HG02885 (cell line): ENCODE measurements at regions not wholly inside any gene's neighbourhood (a gene's known extent, or its start where the extent isn't known, plus 50 kb on each side); places are given as distances from the start of the nearest gene placed in this dataset.
"Not testable (repeated sequence)": the region's sequence is repeated elsewhere in the genome, so short reads cannot be mapped to it uniquely, and the experiment has no call there.

Experiments used
- ATAC-seq: cut with Tn5 transposase; IDR thresholded peaks from one replicate; pipeline ENCODE4 v1.9.1; 2021; ENCODE audit warnings: mild to moderate bottlenecking; ENCODE audit not compliant: unreplicated experiment, poor library complexity

DNA sequence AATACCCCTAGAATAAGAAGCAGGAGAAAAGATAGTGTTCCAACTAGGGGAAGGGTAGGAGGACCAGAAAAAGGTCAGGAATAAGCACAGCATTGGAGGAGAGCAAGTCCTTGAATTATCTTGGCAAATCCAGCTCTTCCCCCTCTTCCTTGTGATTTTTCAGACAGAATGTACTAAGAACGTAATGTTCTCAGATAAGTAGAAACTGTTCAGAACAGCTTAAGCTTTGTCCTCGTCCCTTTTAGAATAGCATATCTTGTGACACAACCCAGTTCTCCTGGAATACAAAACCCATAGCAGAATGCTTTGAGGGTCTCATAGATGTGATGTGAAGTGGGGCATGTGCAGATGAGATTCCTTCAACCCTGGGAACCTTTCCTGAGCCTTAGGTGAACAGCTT is 97.4 kb downstream of the EMB start:
- ATAC-seq, result no peak

DNA sequence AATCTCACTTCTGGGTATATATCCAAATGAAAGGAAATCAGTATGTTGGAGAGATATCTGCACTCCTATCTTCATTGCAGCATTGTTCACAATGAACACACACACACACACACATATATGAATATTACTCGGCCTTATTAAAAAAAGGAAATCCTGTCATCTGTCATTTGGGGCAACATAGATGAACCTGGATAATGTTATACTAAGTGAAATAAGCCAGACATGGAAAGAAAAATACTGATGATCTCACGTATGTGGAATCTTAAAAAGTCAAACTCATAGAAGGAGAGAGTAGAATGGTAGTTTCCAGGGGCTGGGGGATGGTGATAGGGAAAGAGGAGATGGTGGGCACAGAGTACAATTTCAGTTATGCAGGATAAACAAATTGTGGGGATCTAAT is 100.3 kb downstream of the EMB start:
- ATAC-seq, result no peak

DNA sequence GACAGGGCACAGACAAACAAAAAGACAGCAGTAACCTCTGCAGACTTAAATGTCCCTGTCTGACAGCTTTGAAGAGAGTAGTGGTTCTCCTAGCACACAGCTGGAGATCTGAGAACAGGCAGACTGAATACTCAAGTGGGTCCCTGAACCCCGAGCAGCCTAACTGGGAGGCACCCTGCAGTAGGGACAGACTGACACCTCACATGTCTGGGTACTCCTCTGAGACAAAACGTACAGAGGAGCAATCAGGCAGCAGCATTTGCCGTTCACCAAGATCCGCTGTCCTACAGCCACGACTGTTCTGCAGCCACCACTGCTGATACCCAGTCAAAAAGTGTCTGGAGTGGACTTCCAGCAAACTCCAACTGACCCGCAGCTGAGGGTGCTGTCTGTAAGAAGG is 110.5 kb downstream of the EMB start:
- not testable (repeated sequence) for ATAC-seq

DNA sequence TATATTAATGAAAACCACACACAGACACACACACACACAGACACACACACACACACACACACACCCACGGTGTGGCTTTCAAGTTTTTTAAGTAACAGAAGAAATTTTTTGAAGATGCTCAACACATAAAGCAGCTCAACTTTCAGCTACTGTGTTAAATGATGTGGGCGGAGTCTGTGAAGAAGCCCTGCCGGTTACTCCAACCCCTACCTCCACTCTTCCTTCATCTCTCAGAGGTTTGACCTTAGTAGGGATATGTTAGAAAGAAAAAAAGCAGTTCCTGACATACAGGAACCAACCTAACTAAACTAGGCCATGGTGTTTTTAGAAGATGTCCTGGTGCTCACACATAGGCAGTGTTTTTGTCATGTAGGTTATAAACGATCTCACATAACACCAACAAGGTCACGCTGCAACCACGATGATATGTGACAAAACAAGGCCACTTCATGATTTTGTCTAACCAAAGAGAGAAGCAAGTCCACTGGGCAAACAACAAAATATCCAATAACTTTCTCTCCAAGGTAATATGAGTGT is 112.8 kb downstream of the EMB start:
- no peak for ATAC-seq

DNA sequence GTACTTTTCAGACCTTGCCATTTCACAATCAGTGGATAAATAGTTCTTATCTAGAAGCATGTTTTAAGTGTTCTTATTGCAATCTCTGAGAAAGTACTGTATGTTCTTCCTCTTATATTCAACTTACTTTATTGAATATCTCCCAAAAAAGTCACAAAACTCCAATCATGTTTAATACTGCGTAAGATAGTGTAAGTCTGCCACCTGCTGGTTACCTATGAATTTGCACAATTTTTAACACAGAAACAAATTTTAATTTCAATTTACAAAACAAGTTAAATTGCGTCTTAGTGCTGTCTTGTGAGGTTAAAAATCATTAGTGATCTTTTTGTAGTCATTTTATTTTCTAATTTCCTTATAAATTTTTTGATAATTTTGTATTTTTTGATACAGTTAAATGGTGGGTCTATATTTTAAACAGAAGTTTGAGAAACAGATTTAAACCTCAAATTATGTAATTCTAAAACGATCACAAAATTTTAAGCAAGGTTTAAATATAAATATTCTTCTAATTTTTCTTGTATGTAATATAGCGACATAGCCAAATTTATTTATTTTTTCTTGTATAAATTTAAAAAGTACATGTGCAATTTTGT is 115.8 kb downstream of the EMB start:
- peak; percentile 54 for ATAC-seq

DNA sequence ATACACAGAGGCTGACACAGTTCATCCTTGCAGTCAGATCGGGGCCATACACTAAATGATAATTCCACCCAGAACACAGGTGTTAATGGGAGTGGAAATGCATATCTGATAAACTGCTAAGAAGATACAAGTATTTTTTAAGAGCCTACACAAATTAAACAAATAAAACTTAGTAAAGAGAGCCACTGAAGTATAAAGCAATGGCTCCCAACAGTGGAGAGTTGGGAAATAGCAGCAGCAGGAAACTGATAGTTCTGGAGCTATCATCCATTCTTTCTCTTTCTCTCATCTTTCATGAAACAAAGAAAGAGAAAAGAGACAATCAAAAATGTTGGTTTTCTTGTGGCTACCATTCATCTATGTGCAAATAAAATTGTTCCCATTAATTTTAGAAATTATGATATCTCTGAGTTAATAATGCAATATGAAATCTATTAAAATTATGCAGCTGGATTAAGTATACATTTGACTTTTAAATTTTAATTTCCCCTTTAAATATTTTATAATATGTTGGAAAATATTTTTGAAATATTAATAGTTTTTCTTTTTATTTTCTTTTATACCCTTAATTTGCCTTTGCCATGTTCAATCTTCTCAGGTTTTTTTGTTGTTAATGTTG is 120.8 kb downstream of the EMB start:
- ATAC-seq, result no peak

DNA sequence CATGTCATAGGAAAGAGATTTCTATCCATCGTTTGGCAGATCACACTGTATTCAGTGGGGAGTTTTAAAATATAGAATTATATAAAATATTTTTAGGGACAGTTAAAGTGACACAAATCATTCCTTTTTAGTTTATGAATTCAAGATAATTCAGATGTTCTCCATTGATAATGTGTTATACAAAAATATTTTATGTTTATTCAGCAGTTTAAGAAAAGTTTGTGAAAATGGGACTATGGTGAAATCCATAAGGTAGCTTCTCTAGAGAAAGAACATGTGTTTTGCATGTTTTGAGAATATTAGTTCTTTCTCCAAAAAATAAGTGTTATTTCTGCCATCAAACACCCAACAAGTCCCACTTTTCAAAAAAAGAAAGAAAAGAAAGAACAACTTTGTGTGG is 122.9 kb downstream of the EMB start:
- no peak for ATAC-seq

DNA sequence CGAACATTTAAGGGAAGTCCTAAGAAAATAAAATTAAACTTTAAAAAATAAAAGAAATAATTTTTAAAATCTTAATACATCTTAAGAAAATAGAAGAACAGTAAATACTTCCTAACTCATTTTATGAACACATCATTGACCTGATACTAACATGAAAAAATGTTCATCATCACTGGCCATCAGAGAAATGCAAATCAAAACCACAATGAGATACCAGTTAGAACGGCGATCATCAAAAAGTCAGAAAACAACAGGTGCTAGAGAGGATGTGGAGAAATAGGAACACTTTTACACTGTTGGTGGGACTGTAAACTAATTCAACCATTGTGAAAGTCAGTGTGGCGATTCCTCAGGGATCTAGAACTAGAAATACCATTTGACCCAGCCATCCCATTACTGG is 134.6 kb downstream of the EMB start:
- ATAC-seq, result not testable (repeated sequence)

DNA sequence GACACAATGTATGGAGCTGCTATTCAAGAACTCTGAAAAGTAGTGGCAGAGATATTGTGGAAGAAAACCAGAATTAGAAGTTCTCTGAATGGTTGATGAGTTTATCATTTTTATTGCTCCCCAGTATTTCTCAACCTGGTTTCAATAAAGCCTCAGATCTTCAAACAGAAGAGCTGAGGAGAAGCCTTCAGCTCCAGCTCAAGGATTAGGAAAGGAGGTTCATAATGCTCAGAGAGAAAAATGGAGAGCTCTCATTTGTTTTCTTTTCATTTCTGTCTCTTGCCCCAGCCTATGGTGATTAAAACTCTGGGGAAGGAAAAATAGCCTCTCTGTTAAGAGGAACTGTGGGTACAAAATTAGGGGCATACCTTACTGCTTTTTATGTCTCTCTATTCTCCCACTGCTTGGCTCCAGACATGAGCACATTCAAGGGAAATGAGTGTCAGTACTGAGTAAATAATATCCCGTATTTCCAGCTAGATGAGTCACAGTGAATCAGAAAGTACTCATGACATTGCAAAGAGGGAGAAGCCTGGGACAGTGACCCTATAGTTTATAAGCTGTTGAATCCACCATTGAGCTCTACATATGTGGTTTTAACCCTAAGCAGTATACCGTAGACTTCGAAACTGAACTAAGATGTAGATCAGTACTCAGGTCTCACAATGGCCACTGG is 138.1 kb downstream of the EMB start:
- no peak for ATAC-seq

DNA sequence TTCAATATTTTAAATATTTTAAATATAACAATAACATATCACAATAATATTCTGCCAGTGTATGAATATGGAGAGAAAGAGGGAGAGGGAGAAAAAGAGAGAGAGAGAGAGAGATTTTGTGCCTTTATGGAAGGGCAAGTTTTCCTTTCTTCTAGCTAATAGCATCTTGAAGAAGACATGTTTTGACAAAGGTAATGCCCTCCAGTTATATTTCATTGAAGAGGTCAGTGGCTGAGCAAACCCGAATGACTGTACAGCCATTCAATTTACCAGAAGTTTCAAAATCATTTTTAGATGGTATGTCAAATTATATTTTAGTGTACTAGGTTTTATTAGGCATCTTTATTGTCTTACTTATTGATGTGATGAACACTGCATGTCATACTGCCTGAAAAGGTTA is 139.3 kb downstream of the EMB start:
- no peak for ATAC-seq

DNA sequence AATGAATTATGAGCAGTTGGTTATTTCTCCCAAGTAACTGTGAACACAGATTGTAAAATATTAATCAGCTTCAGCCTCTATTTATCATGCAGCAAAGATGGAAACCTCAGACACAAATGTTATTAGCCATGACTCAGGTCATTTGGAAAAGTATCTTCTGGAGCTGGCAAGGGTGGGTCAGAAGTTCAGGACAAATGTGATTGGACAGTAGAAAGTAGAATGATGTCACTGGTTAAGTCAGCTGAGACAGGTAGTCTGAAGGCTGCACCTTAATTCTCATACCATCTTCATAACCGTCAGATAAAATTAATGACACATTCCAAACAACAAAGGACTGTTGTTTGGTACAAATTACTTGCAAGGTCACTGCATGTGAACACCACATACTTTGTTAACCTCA is 140.2 kb downstream of the EMB start:
- no peak for ATAC-seq

DNA sequence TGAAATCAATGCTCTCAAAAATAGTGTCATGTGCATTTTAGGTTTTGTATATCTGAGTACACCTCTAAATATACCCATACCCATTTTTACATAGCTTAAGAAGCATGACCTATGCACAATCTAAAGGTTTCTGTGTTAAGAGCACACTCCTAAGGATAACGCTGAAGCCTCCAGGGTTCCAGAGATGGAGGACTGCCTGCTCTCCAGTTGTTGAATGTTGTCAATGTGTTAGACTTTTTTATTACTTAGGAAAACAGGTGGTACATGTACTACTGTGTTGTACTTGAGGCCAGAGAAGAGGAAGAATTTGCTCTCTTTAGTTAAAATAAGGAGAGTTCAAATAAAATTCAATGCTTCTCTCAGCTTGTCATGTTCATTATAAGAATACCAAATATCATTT is 141.2 kb downstream of the EMB start:
- no peak for ATAC-seq

DNA sequence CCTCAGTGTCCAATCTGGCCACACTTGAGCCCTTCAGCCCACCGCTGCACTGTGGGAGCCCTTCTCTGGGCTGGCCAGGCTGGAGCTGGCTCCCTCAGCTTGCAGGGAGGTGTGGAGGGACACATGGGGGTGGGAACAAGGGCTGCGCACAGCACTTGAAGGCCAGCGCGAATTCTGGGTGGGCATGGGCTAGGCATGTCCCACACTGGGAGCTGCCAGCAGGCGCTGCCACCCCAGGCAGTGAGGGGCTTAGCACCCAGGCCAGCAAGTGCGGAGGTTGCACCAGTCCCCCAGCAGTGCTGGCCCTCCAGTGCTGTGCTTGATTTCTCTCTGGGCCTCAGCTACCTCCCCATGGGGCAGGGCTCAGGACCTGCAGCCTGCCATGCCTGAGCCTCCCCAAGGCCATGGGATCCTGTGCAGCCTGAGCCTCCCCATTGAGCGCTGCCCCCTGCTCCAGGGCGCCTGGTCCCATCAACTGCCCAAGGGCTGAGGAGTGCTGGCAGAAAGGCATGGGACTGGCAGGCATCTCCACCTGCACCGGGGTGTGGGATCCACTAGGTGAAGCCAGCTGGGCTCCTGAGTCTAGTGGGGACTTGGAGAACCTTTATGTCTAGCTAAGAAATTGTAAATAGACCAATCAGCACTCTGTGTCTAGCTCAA is 148.2 kb downstream of the EMB start:
- no peak for ATAC-seq

DNA sequence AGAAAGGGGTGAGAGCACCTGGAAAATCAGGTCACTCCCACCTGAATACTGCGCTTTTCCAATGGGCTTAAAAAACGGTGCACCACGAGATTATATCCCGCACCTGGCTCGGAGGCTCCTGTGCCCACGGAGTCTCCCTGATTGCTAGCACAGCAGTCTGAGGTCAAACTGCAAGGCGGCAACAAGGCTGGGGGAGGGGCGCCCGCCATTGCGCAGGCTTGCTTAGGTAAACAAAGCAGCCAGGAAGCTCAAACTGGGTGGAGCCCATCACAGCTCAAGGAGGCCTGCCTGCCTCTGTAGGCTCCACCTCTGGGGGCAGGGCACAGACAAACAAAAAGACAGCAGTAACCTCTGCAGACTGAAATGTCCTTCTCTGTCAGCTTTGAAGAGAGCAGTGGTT is 160.6 kb downstream of the EMB start:
- not testable (repeated sequence) for ATAC-seq
